Smooth muscle cell (in vitro differentiated cells): ENCODE measurements at regions not wholly inside any gene's neighbourhood (a gene's known extent, or its start where the extent isn't known, plus 50 kb on each side); places are given as distances from the start of the nearest gene placed in this dataset.

Experiments used
- DNase-seq: peaks from one replicate; lab custom pipeline; 2025; ENCODE audit not compliant: unreplicated experiment; lab: John Stamatoyannopoulos, UW
- H2AFZ ChIP-seq: fragments of 200-600 bp; sonication (generic); 2 replicates; pipeline ENCODE4 v1.6.0; 2016; ENCODE audit warnings: antibody characterized with exemption, low read depth, mild to moderate bottlenecking
- H3F3A ChIP-seq: fragments of 200-600 bp; sonication (generic); 2 replicates; pipeline ENCODE4 v1.6.0; 2017; ENCODE audit warnings: antibody characterized with exemption, low read depth
- H3K27ac ChIP-seq: fragments of 200-600 bp; sonication (generic); 2 replicates; pipeline ENCODE4 v1.5.1; 2016; ENCODE audit warnings: low read depth, mild to moderate bottlenecking
- H3K27me3 ChIP-seq: fragments of 200-600 bp; sonication (generic); 2 replicates; pipeline ENCODE4 v1.6.1; 2016; ENCODE audit warnings: low read depth, mild to moderate bottlenecking
- H3K36me3 ChIP-seq: fragments of 200-600 bp; sonication (generic); 2 replicates; pipeline ENCODE4 v1.5.1; 2016; ENCODE audit warnings: low read depth
- H3K4me1 ChIP-seq: fragments of 200-600 bp; sonication (generic); 2 replicates; pipeline ENCODE4 v1.5.1; 2016; ENCODE audit warnings: low read depth
- H3K4me2 ChIP-seq: fragments of 200-600 bp; sonication (generic); 2 replicates; pipeline ENCODE4 v1.6.0; 2016; ENCODE audit warnings: mild to moderate bottlenecking
- H3K4me3 ChIP-seq: fragments of 200-600 bp; sonication (generic); 2 replicates; pipeline ENCODE4 v1.5.1; 2016; ENCODE audit warnings: mild to moderate bottlenecking
- H3K79me2 ChIP-seq: fragments of 200-600 bp; sonication (generic); 2 replicates; pipeline ENCODE4 v1.6.0; 2016; ENCODE audit warnings: low read depth, mild to moderate bottlenecking
- H3K9ac ChIP-seq: fragments of 200-600 bp; sonication (generic); 2 replicates; pipeline ENCODE4 v1.6.0; 2016; ENCODE audit warnings: low read depth
- H3K9me3 ChIP-seq: fragments of 200-600 bp; sonication (generic); replicated peaks from 2 replicates; pipeline ENCODE4 v1.5.1; 2016; ENCODE audit warnings: low read depth
- H4K20me1 ChIP-seq: fragments of 200-600 bp; sonication (generic); 2 replicates; pipeline ENCODE4 v1.6.0; 2016; ENCODE audit warnings: low read depth
- CTCF ChIP-seq: fragments of 200-600 bp; sonication (generic); IDR thresholded peaks from 2 replicates; pipeline ENCODE4 v1.5.1; 2017; ENCODE audit warnings: borderline replicate concordance, mild to moderate bottlenecking, antibody characterized with exemption; ENCODE audit not compliant: insufficient read depth, poor library complexity, severe bottlenecking
- WGBS: methylation state at CpG from one replicate; pipeline ENCODE4 v1.1.7; 2016; ENCODE audit warnings: low lambda C conversion rate; 5-methylcytosine and 5-hydroxymethylcytosine counted together

- no peak for TF ChIP-seq CTCF
- H3K27ac ChIP-seq = no peak overlapping the region
- no peaks in the 10 kb centered on the region for H3K36me3 ChIP-seq
- no peak overlapping the region for H3K4me2 ChIP-seq
- H3K4me1 ChIP-seq = no peaks in the 10 kb centered on the region
- no peaks in the 10 kb centered on the region for H3F3A ChIP-seq
- no peak for DNase-seq
- no peaks in the 10 kb centered on the region for H3K27me3 ChIP-seq
- 90% methylated on average over 2 of the region's 2 CpGs for WGBS
- no peaks in the 10 kb centered on the region for H4K20me1 ChIP-seq
- no peak overlapping the region for H3K4me3 ChIP-seq
- H2AFZ ChIP-seq = no peak overlapping the region
- no peaks in the 10 kb centered on the region for H3K9me3 ChIP-seq
- no peaks in the 10 kb centered on the region for H3K79me2 ChIP-seq
- H3K9ac ChIP-seq = no peak overlapping the region
These were observed 90.9 kb upstream of the PTHLH start for GRCh38 chr12:28063355-28063880.

GRCh38 chr12:28065374-28065773 is 92.8 kb upstream of the PTHLH start:
- H3K79me2 ChIP-seq = no peaks in the 10 kb centered on the region
- no peak overlapping the region for H3K9ac ChIP-seq
- H3K4me1 ChIP-seq = no peaks in the 10 kb centered on the region
- DNase-seq = no peak
- no peak overlapping the region for H2AFZ ChIP-seq
- no peaks in the 10 kb centered on the region for H3K36me3 ChIP-seq
- H3K4me3 ChIP-seq = no peak overlapping the region
- 79% methylated on average over 2 of the region's 2 CpGs for WGBS
- TF ChIP-seq CTCF = no peak
- H3F3A ChIP-seq = no peaks in the 10 kb centered on the region
- no peaks in the 10 kb centered on the region for H3K27me3 ChIP-seq
- no peaks in the 10 kb centered on the region for H3K9me3 ChIP-seq
- no peak overlapping the region for H3K4me2 ChIP-seq
- no peak overlapping the region for H3K27ac ChIP-seq
- H4K20me1 ChIP-seq = no peaks in the 10 kb centered on the region

- no peaks in the 10 kb centered on the region for H3F3A ChIP-seq
- H3K27ac ChIP-seq = no peak overlapping the region
- H3K36me3 ChIP-seq = no peaks in the 10 kb centered on the region
- H3K79me2 ChIP-seq = no peaks in the 10 kb centered on the region
- no peaks in the 10 kb centered on the region for H3K4me1 ChIP-seq
- no peak for TF ChIP-seq CTCF
- no peak overlapping the region for H3K4me2 ChIP-seq
- no peaks in the 10 kb centered on the region for H3K27me3 ChIP-seq
- H4K20me1 ChIP-seq = no peaks in the 10 kb centered on the region
- H2AFZ ChIP-seq = no peak overlapping the region
- no peaks in the 10 kb centered on the region for H3K9me3 ChIP-seq
- no peak overlapping the region for H3K9ac ChIP-seq
- H3K4me3 ChIP-seq = no peak overlapping the region
- no peak for DNase-seq
- WGBS = 37% methylated on average over 1 of the region's 1 CpG
These were observed 93.5 kb upstream of the PTHLH start for GRCh38 chr12:28065889-28066630.

GRCh38 chr12:28066879-28067278 is 94.3 kb upstream of the PTHLH start:
- H3F3A ChIP-seq = no peaks in the 10 kb centered on the region
- TF ChIP-seq CTCF = no peak
- H3K4me1 ChIP-seq = no peaks in the 10 kb centered on the region
- H3K4me2 ChIP-seq = no peak overlapping the region
- no peak overlapping the region for H3K9ac ChIP-seq
- H3K9me3 ChIP-seq = no peaks in the 10 kb centered on the region
- no peak overlapping the region for H3K27ac ChIP-seq
- H2AFZ ChIP-seq = no peak overlapping the region
- no peaks in the 10 kb centered on the region for H3K27me3 ChIP-seq
- H4K20me1 ChIP-seq = no peaks in the 10 kb centered on the region
- H3K79me2 ChIP-seq = no peaks in the 10 kb centered on the region
- 91% methylated on average over 1 of the region's 1 CpG for WGBS
- H3K36me3 ChIP-seq = no peaks in the 10 kb centered on the region
- H3K4me3 ChIP-seq = no peak overlapping the region
- no peak for DNase-seq
